OCI-LY1 (cell line): ENCODE measurements at regions not wholly inside any gene's neighbourhood (a gene's known extent, or its start where the extent isn't known, plus 50 kb on each side); places are given as distances from the start of the nearest gene placed in this dataset.

ENCODE experiments used
- H2AFZ ChIP-seq: fragments of 200-600 bp; sonication (generic), shearing (Covaris generic); 2 replicates; pipeline ENCODE4 v1.6.0; 2014; ENCODE audit warnings: antibody characterized with exemption, mild to moderate bottlenecking, low read length
- H3F3A ChIP-seq: fragments of 200-600 bp; sonication (generic), shearing (Covaris generic); 2 replicates; pipeline ENCODE4 v1.6.0; 2014; ENCODE audit warnings: mild to moderate bottlenecking, antibody characterized with exemption, low read length, moderate library complexity; ENCODE audit not compliant: insufficient read depth
- H3K27ac ChIP-seq: fragments of 200-600 bp; sonication (generic); 2 replicates; pipeline ENCODE4 v1.5.1; 2014; ENCODE audit warnings: low read length, mixed run types, mild to moderate bottlenecking, low read depth; ENCODE audit not compliant: poor library complexity, severe bottlenecking
- H3K27me3 ChIP-seq: fragments of 200-600 bp; sonication (generic); 2 replicates; pipeline ENCODE4 v1.6.0; 2014; ENCODE audit warnings: antibody characterized with exemption, mild to moderate bottlenecking, low read length, moderate library complexity; ENCODE audit not compliant: insufficient read depth
- H3K36me3 ChIP-seq: fragments of 200-600 bp; sonication (generic); 2 replicates; pipeline ENCODE4 v1.6.1; 2014; ENCODE audit warnings: mild to moderate bottlenecking, antibody characterized with exemption, low read length, moderate library complexity, mixed read lengths; ENCODE audit not compliant: insufficient read depth
- H3K4me1 ChIP-seq: fragments of 200-600 bp; sonication (generic); 2 replicates; pipeline ENCODE4 v1.5.1; 2014; ENCODE audit warnings: mild to moderate bottlenecking, low read length, moderate library complexity; ENCODE audit not compliant: insufficient read depth, severe bottlenecking
- H3K4me2 ChIP-seq: fragments of 200-600 bp; sonication (generic), shearing (Covaris generic); 2 replicates; pipeline ENCODE4 v1.6.1; 2014; ENCODE audit warnings: low read length
- H3K4me3 ChIP-seq: fragments of 200-600 bp; sonication (generic); 2 replicates; pipeline ENCODE4 v1.5.1; 2014; ENCODE audit warnings: low read length, low read depth, mild to moderate bottlenecking, mixed read lengths; ENCODE audit not compliant: poor library complexity, severe bottlenecking
- H3K79me2 ChIP-seq: fragments of 200-600 bp; shearing (Covaris generic); 2 replicates; pipeline ENCODE4 v1.6.1; 2016; ENCODE audit warnings: mixed run types, low read length, mixed read lengths; ENCODE audit not compliant: insufficient read depth
- H3K9ac ChIP-seq: fragments of 200-600 bp; sonication (generic), shearing (Covaris generic); 2 replicates; pipeline ENCODE4 v1.6.1; 2014; ENCODE audit warnings: mild to moderate bottlenecking, low read length, mixed read lengths
- H3K9me2 ChIP-seq: fragments of 200-600 bp; sonication (generic), shearing (Covaris generic); 2 replicates; pipeline ENCODE4 v1.6.1; 2014; ENCODE audit warnings: low read depth, mild to moderate bottlenecking, low read length, mixed read lengths
- H3K9me3 ChIP-seq: fragments of 200-600 bp; shearing (Covaris generic); 2 replicates; pipeline ENCODE4 v1.6.1; 2014; ENCODE audit warnings: low read length, mixed read lengths
- H4K20me1 ChIP-seq: fragments of 200-600 bp; sonication (generic), shearing (Covaris generic); 2 replicates; pipeline ENCODE4 v1.6.0; 2016; ENCODE audit warnings: mild to moderate bottlenecking, low read length; ENCODE audit not compliant: insufficient read depth
- EZH2 ChIP-seq: fragments of 200-600 bp; sonication (generic), shearing (Covaris generic); IDR thresholded peaks from 2 replicates; pipeline ENCODE4 v1.8.0; 2017; ENCODE audit warnings: borderline replicate concordance, mixed run types, mild to moderate bottlenecking, antibody characterized with exemption, low read length, moderate library complexity, mixed read lengths
- TF ChIP-seq, protein P1 (sequence below): fragments of 200-600 bp; sonication (generic), shearing (Covaris generic); IDR thresholded peaks from 2 replicates; pipeline ENCODE4 v1.5.1; 2017; ENCODE audit warnings: mild to moderate bottlenecking, antibody characterized with exemption, low read length, moderate library complexity, mixed read lengths

GRCh38 chr1:214970016-214970415 is 112.5 kb upstream of the KCNK2 start:
- Histone ChIP-seq H3K4me3 (no peak overlapping the region), H2AFZ (no peak overlapping the region), H3K79me2 (no peaks in the 10 kb centered on the region), H3K9me2 (no peaks in the 10 kb centered on the region), H3K27ac (no peak overlapping the region), H3K9me3 (no peaks in the 10 kb centered on the region), H3F3A (no peaks in the 10 kb centered on the region), H3K4me2 (no peak overlapping the region), H4K20me1 (no peaks in the 10 kb centered on the region), H3K36me3 (no peaks in the 10 kb centered on the region), H3K27me3 (no peaks in the 10 kb centered on the region), H3K9ac (no peak overlapping the region), H3K4me1 (no peaks in the 10 kb centered on the region)
- TF ChIP-seq, protein P1, sequence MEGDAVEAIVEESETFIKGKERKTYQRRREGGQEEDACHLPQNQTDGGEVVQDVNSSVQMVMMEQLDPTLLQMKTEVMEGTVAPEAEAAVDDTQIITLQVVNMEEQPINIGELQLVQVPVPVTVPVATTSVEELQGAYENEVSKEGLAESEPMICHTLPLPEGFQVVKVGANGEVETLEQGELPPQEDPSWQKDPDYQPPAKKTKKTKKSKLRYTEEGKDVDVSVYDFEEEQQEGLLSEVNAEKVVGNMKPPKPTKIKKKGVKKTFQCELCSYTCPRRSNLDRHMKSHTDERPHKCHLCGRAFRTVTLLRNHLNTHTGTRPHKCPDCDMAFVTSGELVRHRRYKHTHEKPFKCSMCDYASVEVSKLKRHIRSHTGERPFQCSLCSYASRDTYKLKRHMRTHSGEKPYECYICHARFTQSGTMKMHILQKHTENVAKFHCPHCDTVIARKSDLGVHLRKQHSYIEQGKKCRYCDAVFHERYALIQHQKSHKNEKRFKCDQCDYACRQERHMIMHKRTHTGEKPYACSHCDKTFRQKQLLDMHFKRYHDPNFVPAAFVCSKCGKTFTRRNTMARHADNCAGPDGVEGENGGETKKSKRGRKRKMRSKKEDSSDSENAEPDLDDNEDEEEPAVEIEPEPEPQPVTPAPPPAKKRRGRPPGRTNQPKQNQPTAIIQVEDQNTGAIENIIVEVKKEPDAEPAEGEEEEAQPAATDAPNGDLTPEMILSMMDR: no peak
- TF ChIP-seq EZH2: no peak

DNA sequence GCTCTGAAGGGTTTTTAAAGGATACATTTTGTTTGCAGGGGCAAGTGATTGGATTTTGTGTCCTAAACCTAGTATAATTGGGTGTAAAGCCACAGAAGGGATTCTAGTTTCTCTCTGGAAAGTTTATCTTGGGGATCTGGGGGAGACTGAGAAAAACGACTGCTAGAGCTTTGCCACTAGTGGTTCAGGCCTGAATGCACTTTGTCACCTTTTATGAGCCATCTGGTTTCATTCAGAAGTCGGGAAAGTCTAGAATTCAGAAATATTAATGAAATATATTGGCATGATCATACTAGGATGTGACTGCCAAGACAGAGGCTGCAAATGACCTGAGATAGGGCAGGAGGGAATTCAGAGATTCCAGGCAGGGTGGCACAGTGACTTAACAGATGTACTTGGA is 111.5 kb upstream of the KCNK2 start:
- Histone ChIP-seq H3K4me3 (no peak overlapping the region), H2AFZ (no peak overlapping the region), H3K27me3 (no peaks in the 10 kb centered on the region), H3K36me3 (no peaks in the 10 kb centered on the region), H3K79me2 (no peaks in the 10 kb centered on the region), H3K9me2 (no peaks in the 10 kb centered on the region), H3F3A (no peaks in the 10 kb centered on the region), H3K4me2 (no peak overlapping the region), H3K9ac (no peak overlapping the region), H3K27ac (no peak overlapping the region), H4K20me1 (no peaks in the 10 kb centered on the region), H3K4me1 (no peaks in the 10 kb centered on the region), H3K9me3 (no peaks in the 10 kb centered on the region)
- no peak for TF ChIP-seq EZH2
- TF ChIP-seq, protein P1: no peak

DNA sequence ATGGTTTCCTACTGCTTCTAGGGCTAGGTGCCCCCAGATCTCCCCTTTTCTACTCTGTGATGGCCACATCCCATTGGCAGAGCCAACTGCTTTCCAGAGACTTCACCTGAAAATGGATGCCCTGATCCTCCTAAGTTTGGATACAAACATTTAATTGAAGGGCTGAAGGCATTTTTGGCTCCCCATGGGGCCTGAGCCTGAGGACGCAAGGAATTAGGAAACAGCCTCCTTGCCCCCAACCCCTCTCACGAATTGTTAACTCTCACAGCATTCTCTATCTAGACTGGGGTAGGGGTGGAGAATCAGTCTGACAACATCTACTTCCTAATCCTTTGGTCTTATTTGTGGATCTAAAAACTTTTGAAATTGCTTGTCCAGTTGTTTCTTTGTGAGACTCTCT is 108.5 kb upstream of the KCNK2 start:
- Histone ChIP-seq H3K4me1 (no peaks in the 10 kb centered on the region), H3F3A (no peaks in the 10 kb centered on the region), H3K36me3 (no peaks in the 10 kb centered on the region), H3K9ac (no peak overlapping the region), H3K27me3 (no peaks in the 10 kb centered on the region), H2AFZ (no peak overlapping the region), H3K79me2 (no peaks in the 10 kb centered on the region), H3K9me2 (no peaks in the 10 kb centered on the region), H3K4me3 (no peak overlapping the region), H4K20me1 (no peaks in the 10 kb centered on the region), H3K4me2 (no peak overlapping the region), H3K27ac (no peak overlapping the region), H3K9me3 (no peaks in the 10 kb centered on the region)
- TF ChIP-seq, protein P1: no peak
- TF ChIP-seq EZH2: no peak
